GM12864 (cell line): ENCODE measurements at regions not wholly inside any gene's neighbourhood (a gene's known extent, or its start where the extent isn't known, plus 50 kb on each side); places are given as distances from the start of the nearest gene placed in this dataset.

ENCODE experiments used
- DNase-seq: peaks from one replicate; pipeline ENCODE4 v3.0.0-alpha.2; 2011; ENCODE audit warnings: low read depth
- H3K4me3 ChIP-seq: 2 replicates; pipeline ENCODE4 v1.5.1; 2011; ENCODE audit warnings: mild to moderate bottlenecking, low read depth, low read length, control low read depth
- TF ChIP-seq, protein P1 (sequence below): IDR thresholded peaks from 2 replicates; pipeline ENCODE4 v1.5.1; 2011; ENCODE audit warnings: low read depth, mild to moderate bottlenecking, moderate library complexity, low read length, control low read depth, inconsistent platforms; ENCODE audit errors: missing control alignments

DNA sequence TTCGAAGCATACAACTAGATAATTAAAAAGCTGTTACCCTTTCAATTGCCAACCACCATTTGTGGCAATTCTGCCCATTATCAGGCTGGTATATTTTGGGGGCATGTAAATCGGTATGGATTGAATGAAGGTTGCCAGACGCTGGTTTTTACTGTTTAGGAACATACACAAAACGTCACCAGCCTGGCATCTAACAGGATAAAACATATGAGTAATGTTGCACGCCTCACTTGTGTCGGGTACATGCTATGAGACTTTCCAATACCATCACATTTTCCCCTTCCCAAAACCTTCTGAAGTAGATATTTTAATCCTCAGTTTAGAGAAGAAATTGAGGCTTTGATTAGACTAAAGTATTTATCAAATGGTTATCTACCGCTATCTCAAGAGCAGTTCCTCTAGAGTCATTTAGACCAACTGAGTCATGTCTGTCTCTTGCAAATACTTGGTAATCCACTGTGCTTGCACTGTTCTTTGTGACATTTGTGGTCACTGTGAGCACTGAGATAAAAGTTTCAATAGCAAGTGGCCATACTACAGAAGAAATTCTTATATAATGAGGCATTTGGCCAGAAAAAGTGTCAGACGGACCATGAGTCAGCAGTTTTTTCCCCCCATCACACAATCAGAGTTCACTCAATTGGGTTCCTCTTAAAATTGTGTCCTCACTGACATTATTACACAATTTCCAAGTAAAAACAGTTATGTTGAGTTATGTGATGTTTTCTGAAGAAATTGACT, 498.7 kb downstream of the NXPH1 start:
- TF ChIP-seq, protein P1, sequence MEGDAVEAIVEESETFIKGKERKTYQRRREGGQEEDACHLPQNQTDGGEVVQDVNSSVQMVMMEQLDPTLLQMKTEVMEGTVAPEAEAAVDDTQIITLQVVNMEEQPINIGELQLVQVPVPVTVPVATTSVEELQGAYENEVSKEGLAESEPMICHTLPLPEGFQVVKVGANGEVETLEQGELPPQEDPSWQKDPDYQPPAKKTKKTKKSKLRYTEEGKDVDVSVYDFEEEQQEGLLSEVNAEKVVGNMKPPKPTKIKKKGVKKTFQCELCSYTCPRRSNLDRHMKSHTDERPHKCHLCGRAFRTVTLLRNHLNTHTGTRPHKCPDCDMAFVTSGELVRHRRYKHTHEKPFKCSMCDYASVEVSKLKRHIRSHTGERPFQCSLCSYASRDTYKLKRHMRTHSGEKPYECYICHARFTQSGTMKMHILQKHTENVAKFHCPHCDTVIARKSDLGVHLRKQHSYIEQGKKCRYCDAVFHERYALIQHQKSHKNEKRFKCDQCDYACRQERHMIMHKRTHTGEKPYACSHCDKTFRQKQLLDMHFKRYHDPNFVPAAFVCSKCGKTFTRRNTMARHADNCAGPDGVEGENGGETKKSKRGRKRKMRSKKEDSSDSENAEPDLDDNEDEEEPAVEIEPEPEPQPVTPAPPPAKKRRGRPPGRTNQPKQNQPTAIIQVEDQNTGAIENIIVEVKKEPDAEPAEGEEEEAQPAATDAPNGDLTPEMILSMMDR, result no peak
- no peak for DNase-seq
- no peak overlapping the region for H3K4me3 ChIP-seq

DNA sequence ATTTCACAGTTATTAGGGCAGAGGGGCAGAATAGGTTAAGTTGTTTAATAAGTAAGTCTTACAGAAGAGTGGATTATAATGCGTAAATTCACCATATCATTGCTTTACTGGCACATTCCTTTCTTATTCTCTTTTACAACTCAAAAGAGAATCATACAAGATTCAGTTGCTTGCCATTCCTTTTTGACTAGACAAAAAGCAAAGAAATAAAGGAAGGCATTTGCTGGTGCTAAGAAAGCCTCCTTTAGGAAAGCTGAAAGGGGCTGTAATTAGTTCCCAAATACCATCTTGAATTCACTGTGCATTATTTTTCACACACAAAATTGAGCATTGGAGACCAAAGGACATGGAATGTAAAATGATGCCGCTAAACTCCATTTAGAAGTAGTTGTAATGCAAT, 499.3 kb downstream of the NXPH1 start:
- TF ChIP-seq, protein P1, result no peak
- no peak for DNase-seq
- no peak overlapping the region for H3K4me3 ChIP-seq

DNA sequence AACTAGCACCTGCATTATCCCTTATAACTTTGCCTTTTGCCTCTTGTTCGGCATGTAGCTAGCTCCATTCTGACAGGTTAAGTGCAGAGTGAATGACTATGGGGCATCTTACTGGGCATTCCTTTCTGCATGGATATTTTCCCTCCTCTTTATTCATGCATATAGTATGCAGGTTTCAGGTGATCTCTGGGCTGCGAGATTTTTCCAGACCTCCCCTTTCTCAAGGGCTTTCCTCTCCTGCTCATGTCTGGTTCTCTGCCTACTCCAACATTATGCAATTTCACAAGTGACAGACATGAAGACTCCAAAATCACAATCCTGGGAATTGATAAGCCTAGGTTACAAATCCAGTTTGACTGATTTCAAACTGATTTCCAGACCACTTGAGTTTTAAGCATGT, 503.8 kb downstream of the NXPH1 start:
- no peak overlapping the region for H3K4me3 ChIP-seq
- DNase-seq, result no peak
- TF ChIP-seq, protein P1, result no peak

DNA sequence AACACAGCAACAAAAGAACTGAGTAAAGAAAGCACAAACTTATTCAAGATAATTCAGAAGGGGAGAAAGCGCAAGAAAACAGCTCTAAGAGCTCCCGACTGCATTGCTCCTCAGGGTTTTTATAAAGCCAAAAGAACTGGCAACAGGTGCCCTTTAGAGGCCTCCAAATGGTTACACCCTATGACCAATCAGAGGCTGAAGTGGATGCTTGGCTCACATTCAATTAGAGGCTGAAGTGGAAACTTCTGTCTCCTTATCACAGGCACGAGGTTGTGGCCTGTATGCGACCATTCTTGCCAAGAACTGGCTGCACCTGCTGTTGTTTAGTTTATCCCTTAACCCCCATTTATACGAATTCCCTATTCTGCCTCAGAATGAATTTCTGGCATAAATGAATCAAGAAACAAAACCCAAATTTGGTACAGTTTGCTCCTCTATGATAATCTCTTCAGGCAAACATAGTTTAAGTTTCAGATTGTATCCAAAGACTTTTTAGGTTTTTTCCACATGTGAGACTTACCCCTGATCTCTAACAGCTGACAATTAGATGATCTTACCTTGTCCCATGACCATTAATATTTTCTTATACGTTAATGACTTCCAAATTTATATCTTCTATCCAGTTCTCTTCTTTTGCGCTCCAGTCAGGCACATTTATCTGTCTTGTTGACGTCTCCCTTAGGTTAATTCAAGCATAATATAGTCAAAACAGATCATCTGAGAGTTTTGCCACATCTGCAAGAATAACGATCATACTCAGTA, 504.8 kb downstream of the NXPH1 start:
- H3K4me3 ChIP-seq, result no peak overlapping the region
- DNase-seq, result no peak
- TF ChIP-seq, protein P1, result no peak

DNA sequence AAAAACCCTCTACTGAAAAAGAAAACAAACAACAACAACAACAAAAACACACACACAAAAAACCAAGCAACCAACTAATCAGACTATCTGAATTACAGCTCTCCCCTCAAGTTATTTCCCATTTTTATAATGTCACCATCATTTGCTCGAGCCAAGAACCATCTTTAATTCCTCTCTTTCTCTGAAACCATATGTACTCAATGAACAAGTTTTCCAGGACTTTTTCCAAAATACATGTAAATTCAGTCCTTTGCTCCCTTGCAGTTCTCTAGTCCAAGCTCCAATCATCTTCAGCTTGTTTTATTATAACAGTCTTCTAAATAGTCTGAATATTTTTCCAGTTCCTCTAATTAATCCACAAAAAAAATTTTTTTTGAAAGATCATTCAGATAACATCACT, 506.0 kb downstream of the NXPH1 start:
- TF ChIP-seq, protein P1, result no peak
- H3K4me3 ChIP-seq, result no peak overlapping the region
- no peak for DNase-seq

DNA sequence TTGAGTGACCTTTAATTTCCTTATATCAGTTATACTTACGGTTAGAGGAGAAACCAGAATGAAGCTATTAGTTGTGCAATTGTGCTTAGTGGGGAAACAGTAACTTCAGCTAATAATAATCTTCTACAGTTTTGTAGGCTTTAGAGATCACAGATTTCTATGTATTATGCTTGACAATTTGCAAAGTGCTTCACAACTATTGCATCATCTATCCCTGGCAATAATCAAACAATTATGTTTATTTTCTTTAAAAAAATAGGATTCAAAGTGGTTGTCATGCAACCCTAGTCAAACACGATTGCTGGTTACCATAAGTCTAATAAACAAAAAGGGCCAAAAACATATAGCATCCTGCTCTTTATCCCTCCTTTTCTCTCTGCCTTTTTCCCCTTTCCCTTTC, 530.3 kb downstream of the NXPH1 start:
- no peak overlapping the region for H3K4me3 ChIP-seq
- TF ChIP-seq, protein P1, result no peak
- no peak for DNase-seq

DNA sequence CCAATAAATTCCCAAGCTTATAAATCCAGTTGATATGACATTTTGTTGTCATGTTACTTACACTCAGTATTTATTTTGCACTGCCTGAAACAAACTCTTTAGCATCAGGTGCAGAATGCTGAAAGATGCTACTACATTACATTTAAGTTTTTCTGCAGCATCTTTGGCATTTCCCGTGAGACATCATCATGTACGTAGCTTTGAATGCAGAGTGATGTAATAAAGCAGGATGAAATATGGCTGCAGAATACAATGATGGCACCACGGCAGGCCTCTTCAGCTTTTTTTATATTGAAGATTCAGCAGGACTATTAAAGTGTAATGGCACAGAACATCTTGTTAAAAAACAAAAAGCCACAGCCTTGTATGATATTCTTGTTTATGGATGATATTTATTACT, 531.8 kb downstream of the NXPH1 start:
- TF ChIP-seq, protein P1, result no peak
- no peak for DNase-seq
- no peak overlapping the region for H3K4me3 ChIP-seq
